HG03060 (cell line): ENCODE measurements at regions not wholly inside any gene's neighbourhood (a gene's known extent, or its start where the extent isn't known, plus 50 kb on each side); places are given as distances from the start of the nearest gene placed in this dataset.

Source experiments
- ATAC-seq: cut with Tn5 transposase; IDR thresholded peaks from one replicate; pipeline ENCODE4 v1.9.1; 2021; ENCODE audit warnings: low read depth, moderate number of reproducible peaks; ENCODE audit not compliant: unreplicated experiment

GRCh38 chr2:30367232-30368070 lies 79.6 kb upstream of the LCLAT1 start:
- no peak for ATAC-seq

DNA sequence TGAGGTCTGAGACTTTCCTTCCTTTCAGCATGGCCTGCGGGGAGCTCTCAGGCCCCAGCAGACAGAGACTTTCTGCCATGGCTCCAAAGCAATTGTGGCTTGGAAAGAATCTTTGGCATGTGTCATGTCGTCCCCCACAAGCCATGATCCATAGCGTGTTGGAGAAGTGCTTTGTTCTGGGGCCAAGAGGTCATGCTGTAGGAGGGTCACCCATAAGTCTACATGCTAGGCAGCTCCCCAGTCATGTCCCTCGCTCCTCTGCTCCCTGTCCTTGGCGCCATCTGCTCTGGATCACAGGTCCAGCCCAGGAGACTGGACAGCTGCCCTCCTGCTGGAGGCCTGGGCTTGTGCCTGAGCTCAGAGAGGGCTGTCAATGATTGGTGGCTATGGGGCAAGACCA lies 78.8 kb upstream of the LCLAT1 start:
- ATAC-seq: no peak

DNA sequence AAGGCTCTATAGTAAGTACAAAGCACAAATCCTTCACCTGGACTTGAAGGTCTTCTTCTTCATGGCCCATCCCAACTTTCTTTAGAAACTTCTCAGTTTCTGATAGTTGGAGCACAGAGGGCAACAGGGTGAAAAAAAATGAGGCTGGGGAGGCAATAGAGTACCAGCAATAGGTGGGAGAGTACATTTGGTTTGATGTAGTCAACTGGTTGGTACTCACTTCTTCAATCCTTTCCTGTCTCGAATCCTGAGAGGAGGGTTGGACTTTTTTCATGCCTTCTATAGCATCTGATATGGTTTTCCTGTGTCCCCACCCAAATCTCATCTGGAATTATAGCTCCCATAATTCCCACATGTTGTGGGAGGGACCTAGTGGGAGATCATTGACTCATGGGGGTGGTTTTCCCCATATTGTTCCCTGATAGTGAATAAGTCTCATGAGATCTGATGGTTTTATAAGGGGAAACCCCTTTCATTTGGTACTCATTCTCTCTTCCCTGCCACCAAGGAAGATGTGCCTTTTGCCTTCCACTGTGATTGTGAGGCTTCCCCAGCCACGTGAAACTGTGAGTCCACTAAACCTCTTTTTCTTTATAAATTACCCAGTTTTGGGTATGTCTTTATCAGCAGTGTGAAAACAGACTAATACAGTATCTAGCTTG lies 75.9 kb upstream of the LCLAT1 start:
- no peak for ATAC-seq

GRCh38 chr2:30371772-30372373 lies 75.2 kb upstream of the LCLAT1 start:
- no peak for ATAC-seq

DNA sequence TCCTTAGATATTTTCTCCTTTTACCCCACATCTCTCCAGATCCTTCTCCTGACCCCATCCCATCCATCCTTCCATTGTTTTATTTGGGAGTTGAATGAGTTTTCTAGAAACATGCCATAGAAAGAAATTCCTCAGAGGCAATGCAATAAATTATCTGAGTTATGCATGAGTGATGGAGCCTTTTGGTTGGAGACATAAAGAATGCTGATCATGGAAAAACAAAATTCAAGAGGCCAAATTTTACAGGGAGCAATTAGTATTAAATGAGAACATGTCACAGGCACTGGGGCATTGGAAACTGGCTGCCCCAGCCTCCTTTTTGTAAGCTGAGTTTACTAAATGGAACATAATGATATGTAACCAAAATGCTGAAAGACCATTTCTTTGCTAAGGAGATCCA lies 74.2 kb upstream of the LCLAT1 start:
- ATAC-seq: no peak

DNA sequence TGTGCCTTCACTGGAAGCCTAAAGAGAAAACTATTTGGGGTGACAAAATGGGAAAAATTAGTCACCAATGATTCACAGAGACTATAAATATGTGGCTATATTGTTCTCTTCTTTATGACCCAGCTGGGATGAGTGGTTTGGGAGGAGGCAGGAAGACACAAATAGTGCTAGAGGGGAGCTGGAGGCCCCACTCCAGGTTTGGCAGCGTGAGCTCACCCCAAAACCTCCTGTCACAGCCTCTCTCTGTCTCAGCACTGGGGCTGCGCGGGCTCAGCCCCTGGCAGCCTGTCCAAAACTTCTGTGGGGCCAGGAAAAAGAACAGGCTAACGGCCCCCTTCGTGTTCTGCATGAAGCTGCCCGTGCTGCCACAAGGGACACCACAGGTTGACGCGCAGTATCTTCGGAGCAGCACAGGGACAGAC lies 73.2 kb upstream of the LCLAT1 start:
- no peak for ATAC-seq

GRCh38 chr2:30374380-30374779 lies 72.7 kb upstream of the LCLAT1 start:
- ATAC-seq: no peak

GRCh38 chr2:30375915-30376314 lies 71.1 kb upstream of the LCLAT1 start:
- no peak for ATAC-seq

DNA sequence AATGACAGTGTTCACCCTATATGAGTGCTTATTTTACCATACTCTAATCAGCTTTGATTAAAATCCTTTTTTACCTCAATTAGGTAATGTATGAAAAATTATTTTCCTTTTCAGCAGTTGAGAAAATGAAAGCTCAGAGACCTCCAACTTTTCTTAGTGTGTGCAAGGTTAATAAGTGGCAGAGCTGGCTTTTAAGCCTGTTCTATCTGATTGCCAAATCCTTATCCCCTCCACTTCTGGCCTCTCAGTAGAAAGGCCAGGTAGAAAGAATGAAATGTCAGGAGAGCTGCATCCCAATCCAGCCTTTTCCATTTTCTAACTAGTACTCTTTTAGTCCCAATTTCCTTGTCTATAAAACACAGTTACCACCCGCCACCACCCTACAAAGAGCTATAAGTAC lies 67.6 kb upstream of the LCLAT1 start:
- ATAC-seq: no peak

DNA sequence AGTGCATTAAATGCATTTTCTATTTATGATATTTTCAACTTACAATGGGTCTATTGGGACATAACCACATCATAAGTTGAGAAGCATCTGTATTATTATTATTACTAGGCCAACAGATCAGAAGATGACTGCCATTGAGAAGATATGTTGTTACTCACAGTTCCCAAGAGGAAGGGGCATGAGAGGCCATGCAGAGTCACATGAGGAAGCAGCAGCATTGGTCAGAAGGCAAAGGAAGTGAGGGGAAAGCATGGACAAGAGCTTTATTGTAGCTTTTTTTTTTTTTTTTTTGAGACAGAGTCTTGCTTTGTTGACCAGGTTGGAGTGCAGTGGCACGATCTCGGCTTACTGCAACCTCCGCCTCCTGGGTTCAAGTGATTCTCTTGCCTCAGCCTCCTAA lies 66.2 kb upstream of the LCLAT1 start:
- no peak for ATAC-seq

GRCh38 chr2:30382162-30382783 lies 64.8 kb upstream of the LCLAT1 start:
- ATAC-seq: no peak

DNA sequence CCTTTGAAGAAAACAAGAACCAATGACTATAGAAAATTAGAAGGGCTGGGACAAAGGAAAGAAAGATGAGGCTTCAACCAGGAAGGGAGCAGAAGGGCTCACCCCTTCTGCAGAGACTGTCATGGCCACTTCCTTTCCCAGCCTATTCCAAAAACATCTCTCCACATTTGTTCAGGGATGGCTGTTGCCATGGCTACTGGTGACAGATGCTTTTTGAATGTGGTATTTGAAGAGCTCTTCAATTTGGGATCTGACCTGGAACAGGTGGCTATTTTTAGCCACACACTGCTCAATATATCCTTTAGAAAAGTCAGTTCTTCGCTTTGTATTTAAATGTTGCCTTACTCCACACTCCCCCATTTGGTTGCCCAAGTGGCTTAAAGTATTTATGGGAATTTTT lies 64.1 kb upstream of the LCLAT1 start:
- ATAC-seq: no peak

GRCh38 chr2:30385327-30385726 lies 61.7 kb upstream of the LCLAT1 start:
- ATAC-seq: no peak

- no peak for ATAC-seq
Observed at GRCh38 chr2:30392097-30392496, 54.9 kb upstream of the LCLAT1 start.

DNA sequence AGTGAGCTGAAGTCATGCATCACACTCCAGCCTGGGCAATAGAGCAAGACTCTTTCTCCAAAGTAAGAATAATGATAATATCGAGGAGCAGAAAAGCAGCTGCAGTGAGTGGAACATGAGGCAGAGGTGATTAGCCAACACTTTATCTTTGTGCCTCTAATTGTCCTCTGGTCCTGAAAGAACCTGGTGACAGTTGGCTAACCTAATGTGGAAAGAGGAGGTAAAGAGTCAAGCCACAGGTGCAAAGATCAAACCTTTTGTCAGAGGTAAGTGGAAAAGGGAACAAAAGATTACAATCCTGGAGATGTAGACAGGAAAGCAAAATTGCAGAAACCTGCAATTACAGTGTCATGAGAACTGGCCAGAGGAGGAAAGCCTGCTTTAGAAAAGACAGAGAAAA lies 53.5 kb upstream of the LCLAT1 start:
- ATAC-seq: no peak

DNA sequence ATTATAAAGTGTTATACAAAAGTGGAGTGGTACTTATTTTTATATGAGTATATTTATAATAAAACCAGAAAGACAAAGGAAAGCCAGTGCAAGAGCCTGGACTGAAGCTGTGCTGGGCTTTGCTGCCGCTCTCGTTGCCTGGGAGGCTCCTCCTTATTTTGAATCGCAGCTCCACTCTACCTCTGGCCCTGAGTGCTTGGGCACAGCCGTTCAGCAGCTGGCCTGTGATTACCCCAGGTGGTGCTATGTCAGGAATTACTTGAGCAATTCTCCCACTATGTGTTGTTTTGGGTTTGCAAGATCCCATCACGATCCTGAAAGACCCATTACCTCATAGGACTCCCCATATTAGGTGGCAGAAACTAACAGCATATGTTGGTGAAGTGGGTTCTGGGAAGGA lies 53.0 kb upstream of the LCLAT1 start:
- ATAC-seq: no peak

DNA sequence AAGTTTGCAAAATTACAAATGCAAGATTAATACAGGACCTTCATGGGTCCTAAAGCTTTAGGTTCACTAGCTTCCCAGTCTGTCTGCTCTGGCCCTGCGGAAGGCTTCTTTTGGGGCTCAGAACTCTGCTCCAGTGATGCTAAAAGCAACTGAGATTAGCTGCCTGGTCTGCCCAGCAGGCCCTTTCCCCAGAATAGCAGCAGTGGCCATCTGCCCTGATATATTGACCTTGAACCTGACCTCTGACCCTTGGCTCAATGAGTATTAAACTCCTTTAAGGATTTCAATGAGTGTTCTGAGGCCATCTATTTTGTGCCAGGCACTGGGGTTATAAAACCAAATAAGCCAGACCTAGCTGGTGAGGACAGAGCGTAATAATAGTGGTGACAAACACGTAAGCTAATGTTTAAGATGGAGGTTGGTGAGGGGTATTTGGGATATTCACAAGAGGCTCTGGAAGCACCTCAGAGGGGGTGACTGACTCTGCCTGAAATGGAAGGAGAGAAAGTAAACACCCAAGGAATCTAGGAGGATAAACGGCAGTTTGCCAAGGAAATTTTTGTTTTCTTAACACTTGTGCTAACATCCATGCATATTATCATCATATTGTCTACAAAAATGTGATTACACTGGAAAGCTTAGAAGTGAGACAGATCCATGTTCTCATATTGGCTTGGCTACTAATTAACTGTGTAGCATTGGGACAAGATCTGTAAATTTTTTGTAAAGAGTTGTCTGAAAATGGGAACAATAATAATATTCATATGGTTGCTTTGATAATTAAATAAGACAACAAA lies 50.4 kb upstream of the LCLAT1 start:
- ATAC-seq: no peak
